ENCODE measurements at regions not wholly inside any gene's neighbourhood (a gene's known extent, or its start where the extent isn't known, plus 50 kb on each side); places are given as distances from the start of the nearest gene placed in this dataset.

- Mint-ChIP-seq H3K27me3 (no peaks in the 10 kb centered on the region), H3K27ac (no peak overlapping the region), H3K36me3 (ENCODE audit: low read depth) (no peaks in the 10 kb centered on the region), H3K9me3 (no peaks in the 10 kb centered on the region), H3K4me3 (no peak overlapping the region), H3K4me1 (no peaks in the 10 kb centered on the region)
- ATAC-seq (ENCODE audit: low read depth) (no peak), DNase-seq (no peak)
- intact Hi-C loops (cut with micrococcal nuclease) = no loop called here
- no peak for TF ChIP-seq CTCF (IDR thresholded peaks at IDR 0.05)
- CTCF ChIA-PET = no interaction called here
- POLR2A ChIA-PET = no interaction called here
Observed at GRCh38 chr7:20862554-20862953, 75.9 kb upstream of the SP8 start.

- intact Hi-C loops (cut with micrococcal nuclease) = no loop called here
- H3K27ac Mint-ChIP-seq = no peak overlapping the region
- POLR2A ChIA-PET = no interaction called here
- DNase-seq (no peak), ATAC-seq (ENCODE audit: low read depth) (no peak)
- no peak for TF ChIP-seq CTCF (IDR thresholded peaks at IDR 0.05)
- CTCF ChIA-PET = no interaction called here
- no peak overlapping the region for H3K4me3 Mint-ChIP-seq
- H3K9me3 Mint-ChIP-seq = no peaks in the 10 kb centered on the region
- H3K27me3 Mint-ChIP-seq = no peaks in the 10 kb centered on the region
- no peaks in the 10 kb centered on the region for H3K4me1 Mint-ChIP-seq
- no peaks in the 10 kb centered on the region for H3K36me3 Mint-ChIP-seq (ENCODE audit: low read depth)
Observed at GRCh38 chr7:20864221-20864620, 77.5 kb upstream of the SP8 start.

- no peaks in the 10 kb centered on the region for H3K4me1 Mint-ChIP-seq
- DNase-seq (no peak), ATAC-seq (ENCODE audit: low read depth) (no peak)
- no peak overlapping the region for H3K4me3 Mint-ChIP-seq
- CTCF ChIA-PET = no interaction called here
- no peaks in the 10 kb centered on the region for H3K27me3 Mint-ChIP-seq
- no peaks in the 10 kb centered on the region for H3K9me3 Mint-ChIP-seq
- POLR2A ChIA-PET = no interaction called here
- intact Hi-C loops (cut with micrococcal nuclease) = no loop called here
- no peak for TF ChIP-seq CTCF (IDR thresholded peaks at IDR 0.05)
- H3K36me3 Mint-ChIP-seq (ENCODE audit: low read depth) = no peaks in the 10 kb centered on the region
- H3K27ac Mint-ChIP-seq = no peak overlapping the region
Observed at GRCh38 chr7:20865684-20866083, 79.0 kb upstream of the SP8 start.

DNA sequence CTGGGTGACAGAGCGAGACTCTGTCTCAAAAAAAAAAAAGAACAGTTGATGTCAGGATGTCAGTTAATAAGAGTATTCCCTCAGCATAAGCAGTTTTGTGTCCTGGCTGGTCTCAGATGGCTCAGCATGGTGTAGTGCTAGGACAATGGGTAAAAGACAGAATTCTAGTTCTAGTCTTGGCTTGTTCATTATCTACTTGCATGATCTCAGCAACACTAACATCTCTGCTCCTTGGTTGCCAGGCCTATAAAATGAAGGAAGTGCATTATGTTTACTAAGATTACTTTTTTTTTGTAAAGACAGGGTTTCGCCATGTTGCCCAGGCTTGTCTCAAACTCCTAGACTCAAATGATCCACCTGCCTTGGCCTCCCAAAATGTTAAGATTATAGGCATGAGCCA is 84.3 kb upstream of the SP8 start:
- no peak for ATAC-seq (ENCODE audit: low read depth)
- Mint-ChIP-seq H3K36me3 (ENCODE audit: low read depth) (no peaks in the 10 kb centered on the region), H3K4me3 (no peak overlapping the region), H3K4me1 (no peaks in the 10 kb centered on the region), H3K27ac (no peak overlapping the region), H3K9me3 (no peaks in the 10 kb centered on the region), H3K27me3 (no peaks in the 10 kb centered on the region)
- no peak for TF ChIP-seq CTCF (IDR thresholded peaks at IDR 0.05)
- no peak for DNase-seq
- ChIA-PET CTCF (no interaction called here), POLR2A (no interaction called here)
- intact Hi-C loops (cut with micrococcal nuclease) = no loop called here

- TF ChIP-seq CTCF (IDR thresholded peaks at IDR 0.05) = no peak
Observed at GRCh38 chr7:20892776-20893175, 106.1 kb upstream of the SP8 start.

More at GRCh38 chr7:20892776-20893175, 106.1 kb upstream of the SP8 start:
- no peak overlapping the region for H3K27ac Mint-ChIP-seq
- ATAC-seq (ENCODE audit: low read depth) = no peak
- ChIA-PET POLR2A (no interaction called here), CTCF (no interaction called here)
- no peak for DNase-seq
- no peaks in the 10 kb centered on the region for H3K36me3 Mint-ChIP-seq (ENCODE audit: low read depth)
- no peaks in the 10 kb centered on the region for H3K27me3 Mint-ChIP-seq
- H3K9me3 Mint-ChIP-seq = peaks cover 8% of the 10 kb centered on the region
- intact Hi-C loops (cut with micrococcal nuclease) = no loop called here
- no peaks in the 10 kb centered on the region for H3K4me1 Mint-ChIP-seq
- no peak overlapping the region for H3K4me3 Mint-ChIP-seq

Measured in activated B cell treated with CpG ODN at 0.5 μM for 24 hours (primary cell).